Smooth muscle cell (in vitro differentiated cells): ENCODE measurements at regions not wholly inside any gene's neighbourhood (a gene's known extent, or its start where the extent isn't known, plus 50 kb on each side); places are given as distances from the start of the nearest gene placed in this dataset.
A peak's percentile ranks its signal among the peaks of the same experiment; 100 is the strongest.
"Not testable (repeated sequence)": the region's sequence is repeated elsewhere in the genome, so short reads cannot be mapped to it uniquely, and the experiment has no call there.

ENCODE experiments used
- DNase-seq: peaks from one replicate; lab custom pipeline; 2025; ENCODE audit not compliant: unreplicated experiment; lab: John Stamatoyannopoulos, UW
- H2AFZ ChIP-seq: fragments of 200-600 bp; sonication (generic); 2 replicates; pipeline ENCODE4 v1.6.0; 2016; ENCODE audit warnings: antibody characterized with exemption, low read depth, mild to moderate bottlenecking
- H3F3A ChIP-seq: fragments of 200-600 bp; sonication (generic); 2 replicates; pipeline ENCODE4 v1.6.0; 2017; ENCODE audit warnings: antibody characterized with exemption, low read depth
- H3K27ac ChIP-seq: fragments of 200-600 bp; sonication (generic); 2 replicates; pipeline ENCODE4 v1.5.1; 2016; ENCODE audit warnings: low read depth, mild to moderate bottlenecking
- H3K27me3 ChIP-seq: fragments of 200-600 bp; sonication (generic); 2 replicates; pipeline ENCODE4 v1.6.1; 2016; ENCODE audit warnings: low read depth, mild to moderate bottlenecking
- H3K36me3 ChIP-seq: fragments of 200-600 bp; sonication (generic); 2 replicates; pipeline ENCODE4 v1.5.1; 2016; ENCODE audit warnings: low read depth
- H3K4me1 ChIP-seq: fragments of 200-600 bp; sonication (generic); 2 replicates; pipeline ENCODE4 v1.5.1; 2016; ENCODE audit warnings: low read depth
- H3K4me2 ChIP-seq: fragments of 200-600 bp; sonication (generic); 2 replicates; pipeline ENCODE4 v1.6.0; 2016; ENCODE audit warnings: mild to moderate bottlenecking
- H3K4me3 ChIP-seq: fragments of 200-600 bp; sonication (generic); 2 replicates; pipeline ENCODE4 v1.5.1; 2016; ENCODE audit warnings: mild to moderate bottlenecking
- H3K79me2 ChIP-seq: fragments of 200-600 bp; sonication (generic); 2 replicates; pipeline ENCODE4 v1.6.0; 2016; ENCODE audit warnings: low read depth, mild to moderate bottlenecking
- H3K9ac ChIP-seq: fragments of 200-600 bp; sonication (generic); 2 replicates; pipeline ENCODE4 v1.6.0; 2016; ENCODE audit warnings: low read depth
- H3K9me3 ChIP-seq: fragments of 200-600 bp; sonication (generic); replicated peaks from 2 replicates; pipeline ENCODE4 v1.5.1; 2016; ENCODE audit warnings: low read depth
- H4K20me1 ChIP-seq: fragments of 200-600 bp; sonication (generic); 2 replicates; pipeline ENCODE4 v1.6.0; 2016; ENCODE audit warnings: low read depth
- WGBS: methylation state at CpG from one replicate; pipeline ENCODE4 v1.1.7; 2016; ENCODE audit warnings: low lambda C conversion rate; 5-methylcytosine and 5-hydroxymethylcytosine counted together
- TF ChIP-seq, protein P1 (sequence below): fragments of 200-600 bp; sonication (generic); IDR thresholded peaks from 2 replicates; pipeline ENCODE4 v1.5.1; 2017; ENCODE audit warnings: borderline replicate concordance, mild to moderate bottlenecking, antibody characterized with exemption; ENCODE audit not compliant: insufficient read depth, poor library complexity, severe bottlenecking

DNA sequence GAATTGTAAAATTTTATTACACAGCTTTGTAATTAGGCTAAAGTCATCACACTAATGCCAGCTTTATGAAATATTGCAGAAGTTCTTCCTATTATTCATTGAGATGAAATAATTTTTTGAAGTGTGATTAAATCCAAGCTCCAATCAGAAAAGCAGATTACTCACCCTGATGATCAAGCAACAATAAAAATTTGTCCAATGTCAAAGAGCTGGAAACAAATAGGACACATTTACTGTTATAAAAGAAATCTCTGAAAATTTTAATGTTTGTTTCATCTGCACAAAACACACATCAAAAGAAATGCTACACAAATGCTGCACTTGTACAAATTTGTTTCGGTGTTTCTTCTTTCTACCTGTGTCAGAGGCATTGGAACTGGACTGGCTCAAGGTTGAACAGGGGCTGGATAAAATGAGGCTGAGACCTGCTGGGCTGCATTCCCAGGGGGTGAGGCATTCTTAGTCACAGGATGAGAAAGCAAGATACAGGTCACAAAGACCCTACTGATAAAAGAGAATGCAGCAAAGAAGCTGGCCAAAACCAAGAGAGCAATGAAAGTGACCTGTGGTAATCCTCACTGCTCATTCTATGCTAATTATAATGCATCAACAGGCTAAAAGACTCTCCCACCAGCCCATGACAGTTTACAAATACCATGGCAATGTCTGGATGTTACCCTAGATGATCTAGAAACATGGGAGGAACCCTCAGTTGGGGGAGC lies 78.3 kb downstream of the GASK1B start:
- Histone ChIP-seq H3F3A (no peaks in the 10 kb centered on the region), H3K27ac (peak overlapping the region; percentile 67), H3K79me2 (no peaks in the 10 kb centered on the region), H3K9ac (peak overlapping the region; percentile 51), H3K9me3 (no peaks in the 10 kb centered on the region), H3K27me3 (no peaks in the 10 kb centered on the region), H4K20me1 (no peaks in the 10 kb centered on the region), H3K4me2 (peak overlapping the region; percentile 42), H3K4me1 (peaks cover 3% of the 10 kb centered on the region), H3K36me3 (no peaks in the 10 kb centered on the region), H2AFZ (no peak overlapping the region), H3K4me3 (peak overlapping the region; percentile 1)
- TF ChIP-seq, protein P1, sequence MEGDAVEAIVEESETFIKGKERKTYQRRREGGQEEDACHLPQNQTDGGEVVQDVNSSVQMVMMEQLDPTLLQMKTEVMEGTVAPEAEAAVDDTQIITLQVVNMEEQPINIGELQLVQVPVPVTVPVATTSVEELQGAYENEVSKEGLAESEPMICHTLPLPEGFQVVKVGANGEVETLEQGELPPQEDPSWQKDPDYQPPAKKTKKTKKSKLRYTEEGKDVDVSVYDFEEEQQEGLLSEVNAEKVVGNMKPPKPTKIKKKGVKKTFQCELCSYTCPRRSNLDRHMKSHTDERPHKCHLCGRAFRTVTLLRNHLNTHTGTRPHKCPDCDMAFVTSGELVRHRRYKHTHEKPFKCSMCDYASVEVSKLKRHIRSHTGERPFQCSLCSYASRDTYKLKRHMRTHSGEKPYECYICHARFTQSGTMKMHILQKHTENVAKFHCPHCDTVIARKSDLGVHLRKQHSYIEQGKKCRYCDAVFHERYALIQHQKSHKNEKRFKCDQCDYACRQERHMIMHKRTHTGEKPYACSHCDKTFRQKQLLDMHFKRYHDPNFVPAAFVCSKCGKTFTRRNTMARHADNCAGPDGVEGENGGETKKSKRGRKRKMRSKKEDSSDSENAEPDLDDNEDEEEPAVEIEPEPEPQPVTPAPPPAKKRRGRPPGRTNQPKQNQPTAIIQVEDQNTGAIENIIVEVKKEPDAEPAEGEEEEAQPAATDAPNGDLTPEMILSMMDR: no peak
- no peak for DNase-seq
- 65% methylated on average over 1 of the region's 1 CpG for WGBS

DNA sequence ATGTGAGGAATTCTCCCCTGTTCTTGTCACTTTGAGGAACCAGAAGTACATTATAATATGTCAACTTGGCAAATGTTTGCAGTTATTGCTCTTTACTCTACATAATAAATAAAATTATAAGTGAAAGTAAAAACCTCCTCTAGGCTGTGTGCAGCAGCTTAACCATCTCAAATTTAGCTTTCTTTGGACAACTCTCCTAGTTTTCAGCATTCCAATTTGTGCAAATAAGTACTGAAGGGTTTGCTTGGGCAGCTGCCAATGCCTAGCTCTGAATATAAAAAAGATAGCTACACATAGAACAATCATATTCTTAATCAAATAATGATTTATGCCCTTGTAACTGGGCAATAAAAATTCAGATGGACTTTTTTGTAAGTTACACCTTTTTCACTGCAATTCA lies 82.5 kb downstream of the GASK1B start:
- Histone ChIP-seq H2AFZ (no peak overlapping the region), H3K9ac (no peak overlapping the region), H4K20me1 (no peaks in the 10 kb centered on the region), H3K27ac (no peak overlapping the region), H3K4me3 (no peak overlapping the region), H3K9me3 (no peaks in the 10 kb centered on the region), H3K79me2 (no peaks in the 10 kb centered on the region), H3K4me1 (peaks cover 3% of the 10 kb centered on the region), H3K36me3 (no peaks in the 10 kb centered on the region), H3K4me2 (no peak overlapping the region), H3K27me3 (no peaks in the 10 kb centered on the region), H3F3A (no peaks in the 10 kb centered on the region)
- no peak for DNase-seq
- TF ChIP-seq, protein P1: no peak

DNA sequence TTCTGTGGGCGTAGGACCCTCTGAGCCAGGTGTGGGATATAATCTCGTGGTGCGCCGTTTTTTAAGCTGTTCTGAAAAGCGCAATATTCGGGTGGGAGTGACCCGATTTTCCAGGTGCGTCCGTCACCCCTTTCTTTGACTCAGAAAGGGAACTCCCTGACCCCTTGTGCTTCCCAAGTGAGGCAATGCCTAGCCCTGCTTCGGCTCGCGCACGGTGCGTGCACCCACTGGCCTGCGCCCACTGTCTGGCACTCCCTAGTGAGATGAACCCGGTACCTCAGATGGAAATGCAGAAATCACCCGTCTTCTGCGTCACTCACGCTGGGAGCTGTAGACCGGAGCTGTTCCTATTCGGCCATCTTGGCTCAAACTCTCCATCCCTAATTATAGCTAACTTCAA lies 82.9 kb downstream of the GASK1B start:
- not testable (repeated sequence) for H3K27ac ChIP-seq, H3K4me1 ChIP-seq, H3K36me3 ChIP-seq, H3K79me2 ChIP-seq, H3F3A ChIP-seq, H2AFZ ChIP-seq, H3K4me3 ChIP-seq, DNase-seq, H3K27me3 ChIP-seq, H4K20me1 ChIP-seq, H3K9me3 ChIP-seq, H3K9ac ChIP-seq, H3K4me2 ChIP-seq
- 91% methylated on average over 21 of the region's 21 CpGs for WGBS

DNA sequence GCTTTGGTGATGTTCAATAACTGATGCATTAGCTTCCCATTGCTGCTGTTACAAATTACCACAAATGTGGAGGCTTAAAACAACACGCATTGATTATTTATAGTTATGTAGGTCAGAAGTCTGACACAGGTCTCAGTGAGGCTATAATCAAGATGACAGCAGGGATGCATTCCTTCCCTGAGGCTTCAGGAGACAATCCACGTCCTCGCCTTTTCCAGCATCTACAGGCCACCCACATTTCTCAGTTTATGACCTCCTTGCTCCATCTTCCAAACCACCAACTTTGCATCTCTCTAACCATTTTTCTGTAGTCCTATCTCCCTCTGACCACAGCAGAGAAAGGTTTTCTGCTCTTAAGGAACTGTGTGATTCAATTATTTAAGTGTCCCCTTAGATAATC lies 92.5 kb downstream of the GASK1B start:
- no peak overlapping the region for H3K27ac ChIP-seq
- H3K4me1 ChIP-seq: no peaks in the 10 kb centered on the region
- no peaks in the 10 kb centered on the region for H3K9me3 ChIP-seq
- H3K4me2 ChIP-seq: no peak overlapping the region
- no peaks in the 10 kb centered on the region for H3F3A ChIP-seq
- no peaks in the 10 kb centered on the region for H4K20me1 ChIP-seq
- no peak overlapping the region for H3K4me3 ChIP-seq
- H2AFZ ChIP-seq: no peak overlapping the region
- DNase-seq: no peak
- 54% methylated on average over 3 of the region's 3 CpGs for WGBS
- no peaks in the 10 kb centered on the region for H3K27me3 ChIP-seq
- no peaks in the 10 kb centered on the region for H3K36me3 ChIP-seq
- no peak overlapping the region for H3K9ac ChIP-seq
- TF ChIP-seq, protein P1: no peak
- H3K79me2 ChIP-seq: no peaks in the 10 kb centered on the region
